ENCODE measurements at regions not wholly inside any gene's neighbourhood (a gene's known extent, or its start where the extent isn't known, plus 50 kb on each side); places are given as distances from the start of the nearest gene placed in this dataset.
"Not testable (repeated sequence)": the region's sequence is repeated elsewhere in the genome, so short reads cannot be mapped to it uniquely, and the experiment has no call there.

DNA sequence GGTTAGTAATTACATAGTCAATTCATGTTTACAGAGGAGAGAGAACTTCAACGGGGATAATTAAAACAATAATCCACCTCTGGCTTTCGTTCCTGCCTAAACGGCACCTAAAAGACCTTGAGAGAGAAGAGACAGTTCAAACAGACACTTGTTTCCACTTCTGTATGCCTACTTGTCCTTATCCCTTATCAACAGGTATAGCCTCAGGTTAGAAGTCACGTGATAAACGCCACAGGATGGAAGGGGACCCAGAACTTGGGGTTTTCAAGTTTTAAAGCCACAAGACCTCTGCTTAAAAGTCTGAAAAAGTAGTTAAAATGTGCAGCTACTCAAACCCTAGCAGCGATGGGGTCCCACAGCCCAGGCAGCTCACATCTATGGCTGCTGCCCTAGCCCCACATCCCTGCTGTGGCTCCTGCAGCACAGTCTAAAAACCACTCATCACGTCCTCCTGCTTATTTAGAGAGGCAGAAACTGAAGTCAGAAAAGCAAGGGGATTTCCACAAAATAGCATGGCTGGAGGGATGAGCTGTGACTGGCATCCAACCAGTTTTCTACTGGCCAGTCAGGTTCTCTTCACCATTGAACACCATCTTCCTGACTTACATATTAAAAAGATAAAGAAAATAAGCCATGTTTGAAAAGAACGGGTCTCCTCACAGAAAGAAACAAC is 51.2 kb upstream of the SEC16B start:
- no peak for DNase-seq

GRCh38 chr1:178021950-178022349 is 52.1 kb upstream of the SEC16B start:
- DNase-seq: no peak

GRCh38 chr1:178023181-178023618 is 53.3 kb upstream of the SEC16B start:
- DNase-seq: no peak

GRCh38 chr1:178024504-178024903 is 54.6 kb upstream of the SEC16B start:
- DNase-seq: no peak

GRCh38 chr1:178025613-178026356 is 55.9 kb upstream of the SEC16B start:
- no peak for DNase-seq

GRCh38 chr1:178028841-178029481 is 59.1 kb upstream of the SEC16B start:
- DNase-seq: no peak

- no peak for DNase-seq
Measured at GRCh38 chr1:178030467-178030866, 60.6 kb upstream of the SEC16B start.

DNA sequence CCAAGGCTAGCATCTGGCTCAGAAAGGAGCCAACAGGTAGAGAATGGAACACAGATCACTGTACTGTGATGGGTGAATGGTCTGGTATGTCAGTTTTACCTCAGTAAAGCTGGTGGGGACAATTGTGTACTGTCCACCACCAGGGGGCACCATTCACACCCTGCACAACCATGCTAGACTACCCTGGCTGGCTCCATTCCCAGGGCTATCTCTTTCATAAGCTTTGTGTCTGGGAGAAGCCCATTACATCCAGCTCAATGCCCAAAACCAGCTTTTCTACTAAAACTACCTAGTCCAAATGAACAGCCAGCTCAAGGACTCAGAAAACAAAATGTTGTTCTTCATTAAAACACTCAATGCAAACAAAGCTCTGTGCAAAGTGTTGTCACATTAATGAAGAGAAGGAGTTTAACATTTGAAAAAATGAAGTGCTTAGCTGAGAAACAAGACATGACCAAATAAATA is 62.0 kb upstream of the RASAL2 start:
- peak in 12 of 14 donors; percentile 10 to 82 (median 57) for DNase-seq

GRCh38 chr1:178033019-178033418 is 60.9 kb upstream of the RASAL2 start:
- DNase-seq: no peak

- DNase-seq: no peak
Measured at GRCh38 chr1:178034676-178035075, 59.2 kb upstream of the RASAL2 start.

DNA sequence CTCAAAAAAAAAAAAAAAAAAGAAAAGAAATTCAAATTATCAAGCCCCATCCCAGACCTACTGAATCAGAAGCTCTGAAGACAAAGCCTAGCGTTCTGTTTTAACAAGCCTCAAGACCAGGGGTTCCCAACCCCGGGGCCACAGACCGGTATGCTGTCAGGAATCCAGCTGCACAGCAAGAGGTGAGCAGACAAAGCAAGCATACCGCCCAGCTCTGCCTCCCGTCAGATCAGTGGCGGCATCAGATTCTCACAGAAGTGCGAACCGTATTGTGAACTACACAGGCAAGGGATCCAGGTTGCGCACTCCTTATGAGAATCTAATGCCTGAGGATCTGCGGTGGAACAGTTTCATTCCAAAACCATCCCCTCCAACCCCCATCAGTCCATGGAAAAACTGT is 57.8 kb upstream of the RASAL2 start:
- DNase-seq: no peak

GRCh38 chr1:178037510-178038253 is 56.2 kb upstream of the RASAL2 start:
- peak in 12 of 14 donors; percentile 36 to 85 (median 60) for DNase-seq

DNA sequence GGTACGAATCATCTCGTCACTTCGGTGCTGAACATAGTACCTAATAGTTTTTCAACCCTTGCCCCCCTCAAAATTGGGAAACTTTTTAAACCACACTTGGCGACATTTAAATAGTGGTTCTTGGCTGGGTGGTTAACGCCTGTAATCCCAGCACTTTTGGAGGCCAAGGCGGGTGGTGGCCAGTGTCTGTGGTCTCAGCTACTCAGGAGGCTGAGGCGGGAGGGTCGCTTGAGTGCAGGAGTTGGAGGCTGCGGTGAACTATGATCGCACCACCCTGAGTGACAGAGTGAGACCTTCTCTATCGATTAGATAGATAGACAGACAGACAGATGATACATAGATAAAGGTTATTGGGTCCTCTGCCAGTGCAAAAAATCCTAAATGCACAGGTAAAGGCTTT is 55.5 kb upstream of the RASAL2 start:
- DNase-seq: no peak

DNA sequence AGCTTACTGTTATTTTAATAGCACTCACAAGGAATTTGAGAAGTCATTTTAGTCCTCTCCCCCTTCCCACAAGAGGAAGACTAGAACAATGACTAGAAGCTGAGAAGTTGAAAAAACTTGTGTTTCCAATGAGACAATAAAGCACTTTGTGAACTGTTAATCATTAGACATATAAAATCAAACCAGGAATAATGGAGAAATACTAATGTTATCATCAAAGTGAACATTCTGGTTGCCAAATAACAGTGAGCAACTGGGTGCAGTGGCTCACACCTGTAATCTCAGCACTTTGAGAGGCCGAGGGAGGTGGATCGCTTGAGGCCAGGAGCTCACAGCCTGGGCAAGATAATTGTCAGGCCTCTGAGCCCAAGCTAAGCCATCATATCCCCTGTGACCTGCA is 54.0 kb upstream of the RASAL2 start:
- no peak for DNase-seq

DNA sequence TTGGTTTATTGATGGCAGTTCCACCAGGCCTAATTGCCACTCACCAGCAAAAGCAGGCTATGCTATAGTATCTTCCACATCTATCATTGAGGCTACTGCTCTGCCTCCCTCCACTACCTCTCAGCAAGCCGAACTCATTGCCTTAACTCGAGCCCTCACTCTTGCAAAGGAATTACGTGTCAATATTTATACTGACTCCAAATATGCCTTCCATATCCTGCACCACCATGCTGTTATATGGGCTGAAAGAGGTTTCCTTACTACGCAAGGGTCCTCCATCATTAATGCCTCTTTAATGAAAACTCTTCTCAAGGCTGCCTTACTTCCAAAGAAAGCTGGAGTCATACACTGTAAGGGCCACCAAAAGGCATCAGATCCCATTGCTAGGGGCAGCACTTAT is 50.0 kb upstream of the RASAL2 start:
- DNase-seq: not testable (repeated sequence)
